NCI-H345 treated with DMSO at 0.1 percent for 48 hours (cell line): ENCODE measurements at regions not wholly inside any gene's neighbourhood (a gene's known extent, or its start where the extent isn't known, plus 50 kb on each side); places are given as distances from the start of the nearest gene placed in this dataset.

Source experiments
- DNase-seq: peaks from one replicate; lab custom pipeline; 2025; ENCODE audit not compliant: unreplicated experiment; lab: John Stamatoyannopoulos, UW

- DNase-seq: no peak
Measured at GRCh38 chr2:731711-732110, 54.5 kb upstream of the TMEM18 start.

DNA sequence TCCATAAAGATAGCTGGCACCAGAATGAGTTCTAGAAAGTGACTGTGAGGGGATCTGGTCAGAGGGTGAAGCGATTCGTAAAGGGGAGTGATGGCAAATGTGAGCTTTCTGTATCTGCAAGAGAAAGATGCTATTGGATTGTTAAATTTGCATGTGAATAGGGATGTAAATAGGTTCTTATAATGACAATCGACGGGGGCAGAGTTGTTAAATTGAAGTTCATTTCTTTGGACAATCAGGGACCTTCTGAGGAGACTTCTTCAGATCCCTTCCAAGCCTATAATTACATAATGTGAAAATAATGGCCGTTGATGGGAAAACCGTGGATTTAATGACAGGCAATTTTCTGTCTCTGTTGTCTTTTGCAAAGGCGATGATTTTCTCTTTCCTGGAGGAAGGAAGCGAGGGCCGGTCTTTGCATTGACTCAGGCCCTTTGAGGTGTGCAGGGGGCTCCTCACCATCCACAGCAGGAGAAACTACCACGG, 52.2 kb upstream of the TMEM18 start:
- no peak for DNase-seq

GRCh38 chr2:728165-728564, 51.0 kb upstream of the TMEM18 start:
- no peak for DNase-seq

- no peak for DNase-seq
Measured at GRCh38 chr2:727071-727470, 49.9 kb upstream of the TMEM18 start.
